ENCODE measurements at regions not wholly inside any gene's neighbourhood (a gene's known extent, or its start where the extent isn't known, plus 50 kb on each side); places are given as distances from the start of the nearest gene placed in this dataset.

GRCh38 chr10:10110844-10111490 lies 906.7 kb upstream of the CELF2 start:
- POLR2A ChIA-PET (ENCODE audit: low non-redundant PET) = no interaction called here
- CTCF ChIA-PET = no interaction called here
- peak; percentile 3 for DNase-seq (ENCODE audit: low spot score)
- H3K27ac ChIP-seq = no peak overlapping the region
- no peak for TF ChIP-seq CTCF (conservative IDR thresholded peaks at IDR 0.05; ENCODE audit: low read depth)

- POLR2A ChIA-PET (ENCODE audit: low non-redundant PET) = no interaction called here
- H3K27ac ChIP-seq = no peak overlapping the region
- no peak for DNase-seq (ENCODE audit: low spot score)
- CTCF ChIA-PET = interaction anchor here (0.6 kb wide), 1 partner anchor 1712 kb away, joined by 3 read pairs; no protein-coding TSS in a partner anchor
- no peak for TF ChIP-seq CTCF (conservative IDR thresholded peaks at IDR 0.05; ENCODE audit: low read depth)
These were observed 899.5 kb upstream of the CELF2 start for GRCh38 chr10:10118131-10118530.

DNA sequence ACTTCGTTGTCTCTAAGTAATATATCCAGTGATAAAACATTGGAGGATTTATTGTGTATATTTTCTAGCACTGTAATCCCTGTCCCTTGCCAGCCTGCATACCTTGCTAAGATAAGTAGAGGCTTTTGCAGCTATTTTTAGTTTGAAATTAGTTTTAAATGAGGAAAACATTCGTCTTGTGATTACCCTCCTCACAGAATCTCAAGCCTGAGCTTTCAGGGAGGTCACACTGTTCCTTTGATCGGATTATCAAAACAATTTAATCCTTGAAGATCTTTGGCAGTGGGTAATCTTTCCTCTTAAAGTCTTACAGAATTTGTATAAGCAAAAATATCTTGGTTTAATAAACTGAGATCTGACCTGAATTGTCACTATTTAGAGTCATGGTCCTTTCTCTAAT lies 897.0 kb upstream of the CELF2 start:
- no peak for TF ChIP-seq CTCF (conservative IDR thresholded peaks at IDR 0.05; ENCODE audit: low read depth)
- POLR2A ChIA-PET (ENCODE audit: low non-redundant PET) = no interaction called here
- H3K27ac ChIP-seq = no peak overlapping the region
- CTCF ChIA-PET = no interaction called here
- no peak for DNase-seq (ENCODE audit: low spot score)

DNA sequence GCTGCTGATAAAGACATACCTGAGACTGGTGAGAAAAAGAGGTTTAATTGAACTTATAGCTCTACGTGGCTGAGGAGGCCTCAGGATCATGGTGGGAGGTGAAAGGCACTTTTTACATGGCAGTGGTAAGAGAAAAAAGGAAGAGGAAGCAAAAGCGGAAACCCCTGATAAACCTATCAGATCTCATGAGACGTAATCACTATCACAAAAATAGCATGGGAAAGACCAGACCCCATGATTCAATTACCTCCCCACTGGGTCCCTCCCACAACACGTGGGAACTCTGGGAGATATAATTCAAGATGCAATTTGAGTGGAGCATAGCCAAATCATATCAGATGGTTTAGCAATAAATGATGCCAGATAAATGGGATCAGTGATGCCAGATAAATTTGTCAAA lies 892.0 kb upstream of the CELF2 start:
- ChIA-PET POLR2A (ENCODE audit: low non-redundant PET) (no interaction called here), CTCF (no interaction called here)
- no peak for DNase-seq (ENCODE audit: low spot score)
- H3K27ac ChIP-seq = no peak overlapping the region
- TF ChIP-seq CTCF (conservative IDR thresholded peaks at IDR 0.05; ENCODE audit: low read depth) = no peak

- ChIA-PET POLR2A (ENCODE audit: low non-redundant PET) (no interaction called here), CTCF (no interaction called here)
- H3K27ac ChIP-seq = no peak overlapping the region
- DNase-seq (ENCODE audit: low spot score) = no peak
- no peak for TF ChIP-seq CTCF (conservative IDR thresholded peaks at IDR 0.05; ENCODE audit: low read depth)
These were observed 891.5 kb upstream of the CELF2 start for GRCh38 chr10:10126218-10126617.

DNA sequence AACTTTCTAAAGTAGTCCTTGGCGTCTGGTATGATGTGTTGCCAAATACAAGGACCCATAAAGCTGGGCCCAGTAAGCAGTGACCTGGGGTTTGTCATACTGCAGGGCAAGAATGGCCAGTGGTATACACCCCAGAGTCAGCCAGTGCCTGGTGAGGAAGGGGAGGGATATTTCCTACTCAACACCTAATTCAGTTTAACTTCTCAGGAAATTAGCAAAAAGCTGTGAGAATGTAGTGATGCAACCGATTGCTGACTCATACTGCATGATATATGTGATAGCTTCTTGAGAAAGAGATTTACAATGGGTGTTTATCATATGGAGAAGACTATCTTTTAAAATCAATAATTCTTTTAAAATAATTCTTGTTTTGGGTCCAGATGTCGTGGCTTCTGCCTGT lies 889.3 kb upstream of the CELF2 start:
- CTCF ChIA-PET = no interaction called here
- H3K27ac ChIP-seq = no peak overlapping the region
- peak; percentile 18 for DNase-seq (ENCODE audit: low spot score)
- TF ChIP-seq CTCF (conservative IDR thresholded peaks at IDR 0.05; ENCODE audit: low read depth) = no peak
- POLR2A ChIA-PET (ENCODE audit: low non-redundant PET) = no interaction called here

- TF ChIP-seq CTCF (conservative IDR thresholded peaks at IDR 0.05; ENCODE audit: low read depth) = no peak
- DNase-seq (ENCODE audit: low spot score) = no peak
- CTCF ChIA-PET = no interaction called here
- no peak overlapping the region for H3K27ac ChIP-seq
- POLR2A ChIA-PET (ENCODE audit: low non-redundant PET) = no interaction called here
These were observed 887.0 kb upstream of the CELF2 start for GRCh38 chr10:10130686-10131085.

Data from RWPE1 (cell line).